ENCODE measurements at regions not wholly inside any gene's neighbourhood (a gene's known extent, or its start where the extent isn't known, plus 50 kb on each side); places are given as distances from the start of the nearest gene placed in this dataset.

GRCh38 chr4:97386969-97387368 lies 756.3 kb downstream of the STPG2 start:
- Histone ChIP-seq H3K27ac (no peak overlapping the region), H3K27me3 (no peaks in the 10 kb centered on the region), H3K9me3 (no peaks in the 10 kb centered on the region), H3K36me3 (no peaks in the 10 kb centered on the region), H3K4me1 (no peaks in the 10 kb centered on the region), H3K4me3 (no peak overlapping the region)
- TF ChIP-seq CTCF (IDR thresholded peaks at IDR 0.05) (no peak), POLR2A (IDR thresholded peaks at IDR 0.05) (no peak)
- intact Hi-C loops (cut with DNase I; ENCODE audit: low total_unique reads) = no loop called here
- DNase-seq = no peak

DNA sequence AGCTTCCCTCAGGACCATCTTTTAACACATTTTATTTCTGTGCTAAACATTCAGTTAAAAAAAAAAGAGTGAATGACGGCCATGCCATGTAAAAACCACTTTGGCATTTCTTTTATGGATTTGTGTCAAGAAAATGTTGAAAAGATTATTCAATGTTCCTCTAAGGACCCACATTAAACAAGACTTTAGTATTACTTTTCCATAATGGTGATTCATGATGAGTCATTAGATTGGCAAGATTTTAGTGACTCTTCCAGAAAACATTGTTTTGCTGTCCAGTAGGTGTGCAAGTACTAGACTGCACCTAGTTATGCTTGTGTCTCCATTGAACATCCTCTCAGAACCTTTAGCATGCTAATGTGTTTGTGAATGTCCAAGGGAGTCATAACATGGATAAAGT lies 748.6 kb downstream of the STPG2 start:
- no peaks in the 10 kb centered on the region for H3K4me1 ChIP-seq
- H3K27me3 ChIP-seq = no peaks in the 10 kb centered on the region
- DNase-seq = no peak
- intact Hi-C loops (cut with DNase I; ENCODE audit: low total_unique reads) = no loop called here
- H3K4me3 ChIP-seq = no peak overlapping the region
- H3K27ac ChIP-seq = no peak overlapping the region
- H3K36me3 ChIP-seq = no peaks in the 10 kb centered on the region
- H3K9me3 ChIP-seq = no peaks in the 10 kb centered on the region
- no peak for TF ChIP-seq POLR2A (IDR thresholded peaks at IDR 0.05)

DNA sequence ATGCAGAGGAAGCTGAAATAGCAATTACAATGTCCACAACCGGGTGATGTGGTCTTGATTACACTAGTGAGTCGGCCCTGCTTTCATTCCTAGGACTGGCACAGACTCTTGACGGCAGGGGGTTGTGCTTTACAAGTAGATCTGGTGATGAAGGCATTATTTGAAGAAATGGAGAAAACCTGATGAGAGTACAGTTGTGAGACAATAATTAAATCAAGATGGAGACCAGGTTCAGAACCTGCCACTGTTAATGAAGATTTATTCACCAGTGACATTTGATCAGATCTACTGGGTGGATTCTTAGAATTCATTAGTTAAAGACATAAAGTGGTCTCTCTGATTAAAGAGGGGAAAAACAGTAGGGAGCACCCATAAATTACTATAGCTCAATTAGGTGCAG lies 747.2 kb downstream of the STPG2 start:
- no peak for DNase-seq
- no peak overlapping the region for H3K4me3 ChIP-seq
- no peaks in the 10 kb centered on the region for H3K4me1 ChIP-seq
- TF ChIP-seq POLR2A (IDR thresholded peaks at IDR 0.05) (no peak), CTCF (IDR thresholded peaks at IDR 0.05) (no peak)
- H3K27me3 ChIP-seq = no peaks in the 10 kb centered on the region
- H3K27ac ChIP-seq = no peak overlapping the region
- no peaks in the 10 kb centered on the region for H3K36me3 ChIP-seq
- no peaks in the 10 kb centered on the region for H3K9me3 ChIP-seq
- intact Hi-C loops (cut with DNase I; ENCODE audit: low total_unique reads) = no loop called here

DNA sequence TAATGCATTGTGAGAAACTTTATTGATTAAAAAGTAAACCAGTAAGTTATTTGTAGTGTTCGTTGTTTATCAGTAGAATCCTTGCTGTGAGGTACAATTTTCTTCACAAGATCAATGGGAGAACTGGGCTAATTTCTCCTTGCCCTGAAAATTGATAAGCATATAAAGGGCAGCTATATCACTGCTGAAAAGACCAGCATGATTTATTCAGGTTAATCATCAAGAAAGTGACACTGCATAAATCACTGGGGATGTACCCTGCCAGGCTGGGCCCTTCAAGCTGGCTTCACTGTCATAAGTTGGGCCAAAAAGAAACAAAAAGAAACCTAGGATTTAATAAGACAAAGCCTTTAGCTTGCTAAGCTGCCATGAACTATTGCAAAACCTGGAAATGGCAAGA lies 746.7 kb downstream of the STPG2 start:
- Histone ChIP-seq H3K4me1 (no peaks in the 10 kb centered on the region), H3K27me3 (no peaks in the 10 kb centered on the region), H3K36me3 (no peaks in the 10 kb centered on the region), H3K9me3 (no peaks in the 10 kb centered on the region), H3K27ac (no peak overlapping the region), H3K4me3 (no peak overlapping the region)
- intact Hi-C loops (cut with DNase I; ENCODE audit: low total_unique reads) = no loop called here
- no peak for TF ChIP-seq CTCF (IDR thresholded peaks at IDR 0.05)
- no peak for TF ChIP-seq POLR2A (IDR thresholded peaks at IDR 0.05)
- DNase-seq = no peak

DNA sequence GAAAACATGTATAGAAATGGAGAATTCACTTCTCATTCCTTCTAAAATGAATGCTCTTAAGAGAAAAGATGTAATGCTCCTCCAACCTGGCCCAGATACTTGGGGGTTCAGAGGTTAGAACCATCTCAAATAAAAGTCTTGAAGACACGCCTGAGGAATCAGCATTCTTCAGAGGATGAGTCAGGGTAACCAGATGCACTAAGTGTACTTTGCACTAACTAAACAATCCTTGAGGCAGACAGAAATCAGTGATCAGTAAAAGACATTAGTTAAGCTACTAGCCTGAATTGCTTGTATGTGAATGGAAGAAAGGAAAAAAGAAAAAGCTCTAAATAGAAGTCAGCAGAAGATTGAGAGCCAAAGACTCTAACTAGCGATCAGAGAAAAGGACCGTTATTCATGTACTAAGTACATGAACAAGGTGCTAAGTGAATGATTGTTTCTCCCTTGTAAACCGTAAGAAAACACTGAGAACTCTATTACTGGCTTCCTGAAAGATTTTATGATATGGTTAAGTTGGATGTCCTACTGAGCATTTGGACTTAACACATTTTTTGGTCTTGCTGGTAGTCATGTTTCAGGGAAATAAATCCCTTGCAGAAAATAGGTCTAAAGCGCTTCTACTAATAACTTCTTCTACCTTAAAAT lies 738.3 kb downstream of the STPG2 start:
- intact Hi-C loops (cut with DNase I; ENCODE audit: low total_unique reads) = no loop called here
- H3K4me3 ChIP-seq = no peak overlapping the region
- H3K36me3 ChIP-seq = no peaks in the 10 kb centered on the region
- H3K9me3 ChIP-seq = no peaks in the 10 kb centered on the region
- H3K27me3 ChIP-seq = no peaks in the 10 kb centered on the region
- TF ChIP-seq CTCF (IDR thresholded peaks at IDR 0.05) (no peak), POLR2A (IDR thresholded peaks at IDR 0.05) (no peak)
- no peaks in the 10 kb centered on the region for H3K4me1 ChIP-seq
- DNase-seq = no peak
- H3K27ac ChIP-seq = no peak overlapping the region

- Histone ChIP-seq H3K4me3 (no peak overlapping the region), H3K27me3 (no peaks in the 10 kb centered on the region), H3K27ac (no peak overlapping the region), H3K4me1 (no peaks in the 10 kb centered on the region), H3K9me3 (no peaks in the 10 kb centered on the region), H3K36me3 (no peaks in the 10 kb centered on the region)
- DNase-seq = no peak
- TF ChIP-seq CTCF (IDR thresholded peaks at IDR 0.05) (no peak), POLR2A (IDR thresholded peaks at IDR 0.05) (no peak)
- intact Hi-C loops (cut with DNase I; ENCODE audit: low total_unique reads) = no loop called here
Measured at GRCh38 chr4:97411356-97411755, 731.9 kb downstream of the STPG2 start.
